HCT116 (cell line): ENCODE measurements at regions not wholly inside any gene's neighbourhood (a gene's known extent, or its start where the extent isn't known, plus 50 kb on each side); places are given as distances from the start of the nearest gene placed in this dataset.

Experiments used
- ATAC-seq: fragments of 200-7000 bp; cut with Tn5 transposase; 2 replicates; pipeline ENCODE4 v1.9.1; 2020; ENCODE audit warnings: mild to moderate bottlenecking, moderate library complexity
- BruUV-seq: library from RNA; stranded (reverse); fragments of 400-500 nt; replicated peaks from 2 replicates; lab custom pipeline; 2021; lab: Mats Ljungman, UMichigan
- CTCF ChIA-PET: fragments of 300-600 bp; sonication (Branson Sonifier 250); formaldehyde crosslinking; loops from one replicate; lab custom pipeline; 2021; ENCODE audit warnings: antibody characterized with exemption; lab: Charles Lee
- POLR2A ChIA-PET: fragments of 300-600, 350-600 bp; sonication (Branson Sonifier 250); formaldehyde crosslinking; loops from one replicate; lab custom pipeline; 2021; ENCODE audit warnings: antibody characterized with exemption; lab: Charles Lee
- RAD21 ChIA-PET, 2 experiments: fragments of 300-600 bp; sonication (Branson Sonifier 250); formaldehyde crosslinking; loops; one replicate each; lab custom pipeline; 2023; ENCODE audit warnings: low total read pairs in 2 of 2; ENCODE audit not compliant: uncharacterized antibody in 2 of 2, unreplicated experiment in 2 of 2, low non-redundant PET in 1 of 2; lab: Charles Lee
- DNase-seq: peaks from one replicate; pipeline ENCODE4 v3.0.0-alpha.2; 2010; ENCODE audit warnings: low read depth, low spot score
- H2AFZ ChIP-seq: fragments of 200-600 bp; shearing (Covaris generic), sonication (generic); 2 replicates; pipeline ENCODE4 v1.6.1; 2017; ENCODE audit warnings: low read depth, mixed run types, mixed read lengths, antibody characterized with exemption, low read length; ENCODE audit not compliant: poor library complexity, severe bottlenecking
- H3K27ac ChIP-seq: 2 replicates; pipeline ENCODE4 v1.5.1; 2012; ENCODE audit warnings: low read depth, low read length
- H3K27me3 ChIP-seq: fragments of 200-600 bp; sonication (generic); 2 replicates; pipeline ENCODE4 v1.6.1; 2016; ENCODE audit warnings: mixed run types, low read length, mixed read lengths; ENCODE audit not compliant: insufficient read depth
- H3K36me3 ChIP-seq, 2 experiments: fragments of 200-500 bp in 1 of 2; fragments of 200-600 bp in 1 of 2; sonication (Bioruptor generic) in 1 of 2; sonication (generic) in 1 of 2; 2 replicates each; pipeline versions ENCODE4 v1.5.1 to v1.6.1; 2014 to 2016; ENCODE audit warnings: low read length in 2 of 2, inconsistent platforms in 1 of 2, mixed read lengths in 1 of 2, mixed run types in 1 of 2; ENCODE audit not compliant: insufficient read depth in 2 of 2, control insufficient read depth in 1 of 2
- H3K4me1 ChIP-seq, 2 experiments: fragments of 200-600 bp in 1 of 2; sonication (generic) in 1 of 2; 2 replicates each; pipeline versions ENCODE4 v1.5.1 to v1.6.1; 2012 to 2017; ENCODE audit warnings: low read length in 2 of 2, inconsistent platforms in 1 of 2, mild to moderate bottlenecking in 1 of 2, mixed read lengths in 1 of 2, mixed run types in 1 of 2, moderate library complexity in 1 of 2; ENCODE audit not compliant: insufficient read depth in 2 of 2, control insufficient read depth in 1 of 2
- H3K4me2 ChIP-seq: fragments of 200-600 bp; sonication (generic); 2 replicates; pipeline ENCODE4 v1.6.1; 2017; ENCODE audit warnings: mixed run types, low read length, mixed read lengths
- H3K4me3 ChIP-seq, 2 experiments: fragments of 200-600 bp in 1 of 2; sonication (generic) in 1 of 2; replicated peaks in 1 of 2; 2 replicates each; pipeline ENCODE4 v1.5.1; 2011 to 2016; ENCODE audit warnings: low read length in 2 of 2, control low read depth in 1 of 2, low read depth in 1 of 2, mild to moderate bottlenecking in 1 of 2, mixed read lengths in 1 of 2, mixed run types in 1 of 2
- H3K79me2 ChIP-seq: fragments of 200-600 bp; sonication (generic); 2 replicates; pipeline ENCODE4 v1.6.1; 2017; ENCODE audit warnings: mild to moderate bottlenecking, mixed run types, low read length, moderate library complexity, mixed read lengths; ENCODE audit not compliant: insufficient read depth
- H3K9ac ChIP-seq: fragments of 200-600 bp; sonication (generic); 2 replicates; pipeline ENCODE4 v1.6.1; 2016; ENCODE audit warnings: low read length, mixed read lengths
- H3K9me2 ChIP-seq: fragments of 200-600 bp; sonication (generic), shearing (Covaris generic); 2 replicates; pipeline ENCODE4 v1.6.1; 2017; ENCODE audit warnings: mixed run types, mild to moderate bottlenecking, moderate library complexity; ENCODE audit not compliant: insufficient read depth
- H3K9me3 ChIP-seq, 2 experiments: fragments of 200-500 bp in 1 of 2; fragments of 200-600 bp in 1 of 2; sonication (Bioruptor generic) in 1 of 2; sonication (generic) in 1 of 2; 2 replicates each; pipeline ENCODE4 v1.6.1; 2014 to 2017; ENCODE audit warnings: low read length in 2 of 2, mixed read lengths in 2 of 2, inconsistent platforms in 1 of 2, low read depth in 1 of 2, mild to moderate bottlenecking in 1 of 2, mixed run types in 1 of 2, moderate library complexity in 1 of 2; ENCODE audit not compliant: control insufficient read depth in 1 of 2, insufficient read depth in 1 of 2
- H4K20me1 ChIP-seq: fragments of 200-600 bp; sonication (generic), shearing (Covaris generic); 2 replicates; pipeline ENCODE4 v1.6.1; 2017; ENCODE audit warnings: mixed run types, mild to moderate bottlenecking, moderate library complexity; ENCODE audit not compliant: insufficient read depth
- ATF3 ChIP-seq: IDR thresholded peaks from 2 replicates; pipeline ENCODE4 v1.6.1; 2012
- CBX3 ChIP-seq: IDR thresholded peaks from 2 replicates; pipeline ENCODE4 v1.6.1; 2012; ENCODE audit warnings: low read depth
- CTCF ChIP-seq, 3 experiments: fragments of 200-600 bp in 1 of 3; sonication (generic) in 1 of 3; IDR thresholded peaks in 2 of 3; conservative IDR thresholded peaks in 1 of 3; 2 replicates each; pipeline ENCODE4 v1.5.1; 2012 to 2017; ENCODE audit warnings: low read depth in 2 of 3, low read length in 2 of 3, antibody characterized with exemption in 1 of 3, borderline replicate concordance in 1 of 3, control low read depth in 1 of 3, mild to moderate bottlenecking in 1 of 3, mixed read lengths in 1 of 3, mixed run types in 1 of 3, moderate library complexity in 1 of 3; ENCODE audit not compliant: insufficient read depth in 1 of 3
- EGR1 ChIP-seq: IDR thresholded peaks from 2 replicates; pipeline ENCODE4 v1.6.1; 2012; ENCODE audit warnings: low read depth
- ELF1 ChIP-seq: IDR thresholded peaks from 2 replicates; pipeline ENCODE4 v1.6.1; 2012; ENCODE audit warnings: low read depth, borderline replicate concordance
- EZH2 ChIP-seq: fragments of 200-600 bp; sonication (generic); IDR thresholded peaks from 2 replicates; pipeline ENCODE4 v1.6.1; 2017; ENCODE audit warnings: antibody characterized with exemption, mixed run types
- MAX ChIP-seq: IDR thresholded peaks from 2 replicates; pipeline ENCODE4 v1.6.1; 2012
- POLR2AphosphoS5 ChIP-seq: IDR thresholded peaks from 2 replicates; pipeline ENCODE4 v1.6.1; 2011; ENCODE audit warnings: mild to moderate bottlenecking, low read depth, low read length, moderate library complexity
- REST ChIP-seq: IDR thresholded peaks from 2 replicates; pipeline ENCODE4 v1.6.1; 2012; ENCODE audit warnings: low read depth
- SP1 ChIP-seq: IDR thresholded peaks from 2 replicates; pipeline ENCODE4 v1.6.1; 2012; ENCODE audit warnings: low read depth
- SRF ChIP-seq: IDR thresholded peaks from 2 replicates; pipeline ENCODE4 v1.6.1; 2012; ENCODE audit warnings: low read depth
- TCF7L2 ChIP-seq: IDR thresholded peaks from 2 replicates; pipeline ENCODE4 v1.7.0; 2011; ENCODE audit warnings: borderline replicate concordance, inconsistent platforms; ENCODE audit not compliant: insufficient read depth, insufficient read length; ENCODE audit errors: extremely low read depth
- YY1 ChIP-seq: IDR thresholded peaks from 2 replicates; pipeline ENCODE4 v1.6.1; 2011; ENCODE audit warnings: low read length, low read depth, moderate library complexity, mild to moderate bottlenecking; ENCODE audit not compliant: insufficient replicate concordance; ENCODE audit errors: extremely low read depth
- ZFX ChIP-seq: fragments of 450-650 bp; IDR thresholded peaks from 2 replicates; pipeline ENCODE4 v1.6.1; 2017
- ZNF274 ChIP-seq: fragments of 200-500 bp; sonication (Bioruptor generic); IDR thresholded peaks from 2 replicates; pipeline ENCODE4 v1.6.1; 2014; ENCODE audit warnings: mild to moderate bottlenecking, low read depth, low read length, inconsistent platforms
- intact Hi-C: fragments of 100-400 bp; cut with micrococcal nuclease; formaldehyde crosslinking; loops from 2 replicates; pipeline ENCODE4 v1.10.0; 2022

GRCh38 chr4:110781944-110782343 is 159.1 kb upstream of the PITX2 start:
- no peak overlapping the region for H3K4me2 ChIP-seq
- no peak overlapping the region for H3K9ac ChIP-seq
- ChIA-PET CTCF (no interaction called here), RAD21 (no interaction called here), POLR2A (no interaction called here)
- TF ChIP-seq POLR2AphosphoS5 (no peak), SRF (no peak), YY1 (no peak), CTCF (IDR thresholded peaks at IDR 0.05 in 2 of 3, conservative IDR thresholded peaks at IDR 0.05 in 1 of 3; ENCODE audit: borderline replicate concordance in 1 of 3, insufficient read depth in 1 of 3, low read depth in 2 of 3, low read length in 2 of 3) (no peak), REST (no peak), EZH2 (no peak), SP1 (no peak), ZFX (no peak), MAX (no peak), ATF3 (no peak), CBX3 (no peak), ZNF274 (no peak), EGR1 (no peak), ELF1 (no peak), TCF7L2 (no peak)
- no peak for DNase-seq
- intact Hi-C loops = no loop called here
- H4K20me1 ChIP-seq = no peaks in the 10 kb centered on the region
- no peaks in the 10 kb centered on the region for H3K27me3 ChIP-seq
- no peak for ATAC-seq
- H3K79me2 ChIP-seq = no peaks in the 10 kb centered on the region
- H3K4me3 ChIP-seq = no peak overlapping the region
- no TSS peak for BruUV-seq
- no peaks in the 10 kb centered on the region for H3K9me2 ChIP-seq
- H2AFZ ChIP-seq = no peak overlapping the region
- H3K4me1 ChIP-seq = no peaks in the 10 kb centered on the region
- H3K36me3 ChIP-seq = no peaks in the 10 kb centered on the region
- no peak overlapping the region for H3K27ac ChIP-seq
- no peaks in the 10 kb centered on the region for H3K9me3 ChIP-seq
